DMS79 treated with DMSO at 0.1 percent for 48 hours (cell line): ENCODE measurements at regions not wholly inside any gene's neighbourhood (a gene's known extent, or its start where the extent isn't known, plus 50 kb on each side); places are given as distances from the start of the nearest gene placed in this dataset.

ENCODE experiments used
- DNase-seq: peaks from one replicate; lab custom pipeline; 2025; lab: John Stamatoyannopoulos, UW

DNA sequence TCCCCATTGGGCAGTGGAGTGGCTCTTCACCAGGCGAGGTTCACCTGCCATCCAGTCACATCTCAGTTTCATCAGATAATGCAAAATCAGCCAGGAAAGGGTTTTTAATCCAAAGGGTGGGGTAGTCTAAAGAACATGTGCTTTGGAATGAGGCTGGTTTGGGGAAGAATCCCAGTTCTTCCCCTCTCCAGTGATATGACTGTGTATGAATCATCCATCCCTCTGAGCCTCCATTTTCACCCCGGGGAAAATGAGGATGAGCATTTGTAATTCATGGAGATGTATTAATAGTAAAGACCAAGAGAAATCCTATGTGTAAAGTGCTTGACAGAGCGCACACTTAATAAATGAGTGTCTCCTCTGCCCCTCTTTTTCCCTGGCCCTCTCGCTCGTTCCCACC is 215.1 kb upstream of the FGGY start:
- DNase-seq: no peak

DNA sequence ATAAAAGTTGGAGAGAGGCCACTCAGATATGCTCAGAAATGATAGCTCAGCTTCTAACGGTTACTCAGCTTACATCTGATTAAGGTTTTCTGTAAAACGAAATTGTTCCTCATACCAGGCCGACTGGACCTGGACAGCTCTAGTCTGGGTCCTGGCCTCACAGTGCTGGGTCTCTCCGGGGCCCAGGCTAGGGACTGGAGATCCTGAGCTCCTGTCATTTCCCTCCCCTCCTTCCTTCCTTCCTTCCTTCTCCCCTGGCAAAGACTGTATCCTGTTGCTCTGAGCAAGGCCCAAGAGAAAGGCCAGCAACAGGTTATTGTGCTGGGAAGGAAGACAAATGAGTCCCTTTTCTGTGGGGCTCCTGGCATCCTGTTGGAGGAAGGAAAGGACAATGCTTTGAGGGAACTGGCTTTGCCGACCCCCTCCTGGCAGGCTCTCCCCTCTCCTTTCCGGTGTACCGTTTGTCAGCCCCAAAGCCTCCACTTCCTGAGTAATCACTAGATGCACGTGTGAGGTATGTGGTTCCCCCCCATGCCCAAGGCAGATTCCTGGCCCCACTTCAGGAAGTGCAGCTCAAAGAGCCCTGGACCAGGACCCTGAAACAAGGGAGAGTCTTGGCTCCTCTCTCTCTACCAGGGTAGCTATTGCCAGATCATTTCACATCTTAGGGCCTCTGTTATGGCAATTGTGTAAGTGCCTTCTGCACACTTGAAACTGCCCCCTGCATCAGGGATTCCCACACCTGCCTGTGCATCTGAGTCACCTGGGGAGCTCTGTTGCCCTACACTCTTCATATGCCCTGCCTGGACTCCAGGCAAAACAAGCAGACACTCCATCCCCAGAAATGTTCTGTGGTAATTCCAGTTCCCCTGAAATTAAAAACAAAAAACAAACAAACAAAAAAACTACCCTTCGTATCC is 212.7 kb upstream of the FGGY start:
- no peak for DNase-seq

DNA sequence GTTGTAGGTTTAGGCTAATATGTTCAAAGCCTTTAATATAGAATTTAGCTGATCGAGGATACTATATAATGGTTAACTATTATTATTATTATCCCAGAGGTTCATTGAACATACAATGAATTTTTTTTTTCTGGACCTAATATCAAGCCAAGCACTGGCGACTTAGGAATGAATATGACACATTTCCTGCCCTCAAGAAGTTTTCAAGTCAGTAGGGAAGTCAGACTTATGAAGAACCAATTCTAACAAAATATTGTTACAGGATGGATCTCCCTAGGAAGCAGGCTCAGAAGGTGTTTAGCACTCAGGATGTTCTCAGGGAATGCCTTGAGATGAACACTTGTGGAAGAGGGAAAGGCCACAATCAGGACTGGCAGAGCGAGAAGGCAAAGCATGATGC is 211.8 kb upstream of the FGGY start:
- DNase-seq: no peak

- DNase-seq: no peak
Observed at GRCh38 chr1:59089036-59089798, 207.7 kb upstream of the FGGY start.

- no peak for DNase-seq
Observed at GRCh38 chr1:59089922-59090457, 206.9 kb upstream of the FGGY start.

- no peak for DNase-seq
Observed at GRCh38 chr1:59092126-59092525, 204.8 kb upstream of the FGGY start.

DNA sequence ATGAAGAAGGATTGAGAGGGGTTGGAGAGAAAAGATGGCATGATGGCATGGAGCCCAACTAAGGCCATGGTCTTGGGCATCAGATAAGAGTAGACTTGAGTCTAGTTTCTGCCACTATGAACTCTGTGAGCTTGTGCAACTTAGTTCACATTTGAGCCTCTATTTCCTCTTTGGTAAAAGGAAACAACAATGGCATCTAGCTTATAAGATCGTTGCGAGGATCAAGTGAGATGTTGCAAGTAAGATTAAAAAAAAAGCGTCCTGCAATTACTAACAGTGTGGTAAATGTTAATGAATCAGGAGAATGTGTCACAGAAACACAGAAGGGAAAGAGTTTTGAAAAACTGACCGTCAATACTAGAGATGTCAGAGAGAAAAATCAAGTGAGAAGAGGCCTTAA is 202.9 kb upstream of the FGGY start:
- no peak for DNase-seq

DNA sequence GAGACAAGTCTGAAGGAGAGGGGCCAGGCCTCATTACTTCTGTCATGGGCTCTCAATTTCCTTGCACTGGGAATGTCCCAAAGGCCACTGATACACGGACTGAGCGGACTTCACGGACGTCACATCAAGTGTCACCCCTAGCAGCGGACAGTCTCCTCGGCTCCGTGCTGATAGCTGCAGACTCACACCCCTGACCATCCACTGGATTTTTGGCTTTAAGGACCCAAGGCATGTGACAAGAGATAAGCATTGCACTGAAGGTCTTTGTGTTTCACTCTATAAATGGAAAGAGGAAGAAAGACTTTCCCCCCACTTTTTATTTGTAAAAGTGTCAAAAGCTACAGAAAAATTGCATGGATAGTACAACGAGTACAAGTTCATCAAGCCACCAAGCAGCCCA is 200.4 kb upstream of the FGGY start:
- no peak for DNase-seq

DNA sequence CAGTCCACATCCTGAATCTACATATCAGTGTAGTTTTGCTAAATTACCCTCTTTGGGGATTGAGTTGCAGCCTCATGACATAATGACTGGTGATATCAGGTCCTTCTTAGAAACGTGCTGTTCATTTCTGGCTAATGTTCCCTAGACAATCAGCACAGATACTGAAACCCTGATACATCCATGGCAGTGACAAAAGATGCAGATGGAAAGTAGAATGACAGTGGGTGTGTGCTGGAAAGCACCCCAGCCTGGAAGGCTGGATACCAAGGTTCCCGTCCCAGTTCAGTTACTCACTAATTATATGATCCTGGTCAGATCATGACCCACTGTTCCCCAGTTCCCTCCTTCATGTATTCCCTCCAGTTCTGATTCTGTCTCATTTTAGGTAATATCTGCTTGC is 198.2 kb upstream of the FGGY start:
- DNase-seq: no peak

DNA sequence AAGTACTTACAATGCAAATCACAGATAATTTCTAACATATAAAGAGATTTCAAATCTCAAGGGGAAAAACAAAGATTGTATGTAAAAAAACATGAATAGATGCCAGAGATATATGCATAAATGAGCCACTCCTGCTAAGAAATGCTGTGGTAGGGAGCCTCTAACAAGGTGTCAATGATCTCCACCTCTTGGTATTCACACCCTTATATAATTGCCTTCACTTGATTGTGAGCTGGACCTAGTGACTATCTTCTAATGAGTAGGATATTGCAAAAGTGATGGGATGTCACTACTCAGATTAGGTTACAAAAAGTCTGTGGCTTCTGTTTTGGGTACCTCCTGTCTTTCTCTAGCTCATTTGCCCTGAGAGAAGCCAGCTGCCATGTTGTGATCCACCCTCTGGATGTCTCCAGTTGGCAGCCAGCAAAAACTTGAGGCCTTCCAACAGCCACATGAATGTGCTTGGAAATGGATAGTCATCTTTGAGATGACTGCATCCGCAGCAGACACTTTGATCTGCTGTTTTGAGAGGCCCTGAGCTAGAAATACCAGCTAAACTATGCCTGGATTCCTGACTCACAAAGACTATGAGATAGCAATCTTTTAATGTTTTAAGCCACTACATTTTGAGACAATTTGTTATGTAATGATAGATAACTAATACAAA is 196.1 kb upstream of the FGGY start:
- no peak for DNase-seq

DNA sequence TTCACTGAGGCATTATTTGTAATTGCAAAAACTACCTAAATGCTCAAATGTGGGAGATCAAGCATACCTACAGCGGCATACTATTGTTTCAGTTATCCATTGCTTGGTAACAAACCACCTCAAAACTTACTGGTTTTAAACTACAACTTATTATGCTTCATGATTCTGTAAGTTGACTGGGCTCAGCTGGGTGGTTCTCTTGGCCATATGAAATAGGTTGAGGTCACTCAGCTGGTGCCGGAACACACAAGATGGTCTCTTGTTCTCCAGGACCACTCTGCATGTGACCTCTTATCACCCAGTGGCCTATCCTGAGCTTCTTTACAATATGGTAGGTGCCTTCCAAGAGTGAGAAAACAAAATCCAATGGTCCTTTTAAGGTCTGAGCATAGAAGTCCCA is 195.4 kb upstream of the FGGY start:
- DNase-seq: no peak

DNA sequence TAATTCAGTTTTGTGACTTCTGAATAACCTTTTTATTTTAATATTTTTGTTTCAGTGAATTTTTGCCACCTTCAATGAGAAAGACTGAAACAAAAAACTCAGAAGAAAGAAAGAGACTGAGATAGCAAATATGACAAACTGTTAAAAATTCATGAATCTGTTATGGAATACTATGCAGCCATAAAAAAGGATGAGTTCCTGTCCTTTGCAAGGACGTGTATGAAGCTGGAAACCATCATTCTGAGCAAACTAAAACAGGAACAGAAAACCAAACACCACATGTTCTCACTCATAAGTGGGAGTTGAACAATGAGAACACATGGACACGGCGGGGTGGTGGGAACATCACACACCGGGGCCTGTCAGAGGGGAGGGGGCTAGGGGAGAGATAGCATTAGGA is 193.4 kb upstream of the FGGY start:
- no peak for DNase-seq

DNA sequence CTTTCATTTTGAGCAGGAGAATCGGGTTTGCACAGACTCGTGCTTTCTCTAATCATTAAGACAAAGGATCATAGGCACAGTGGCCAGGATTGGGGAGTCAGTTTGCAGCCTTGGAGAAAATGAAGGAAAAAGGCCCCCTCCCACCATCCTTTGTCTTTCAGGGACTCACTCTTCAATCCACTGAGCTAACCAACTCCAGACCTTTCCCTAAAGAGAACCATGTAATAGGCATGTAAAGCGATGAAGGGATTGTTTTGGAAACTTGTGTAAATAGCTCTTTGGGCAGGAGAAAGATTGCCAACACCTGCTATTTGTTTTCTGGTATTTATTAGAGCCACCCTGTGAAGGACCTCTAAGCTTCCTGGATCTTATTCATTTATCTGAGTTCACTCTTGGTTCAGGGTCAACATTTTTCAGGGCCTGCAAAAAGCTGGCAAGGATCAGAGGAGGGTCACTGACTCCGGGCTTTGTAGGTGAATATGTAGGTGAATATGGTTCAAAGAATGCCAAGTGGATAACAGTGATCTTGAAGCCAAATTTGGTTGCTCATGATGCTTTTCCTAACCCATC is 192.6 kb upstream of the FGGY start:
- DNase-seq: no peak

DNA sequence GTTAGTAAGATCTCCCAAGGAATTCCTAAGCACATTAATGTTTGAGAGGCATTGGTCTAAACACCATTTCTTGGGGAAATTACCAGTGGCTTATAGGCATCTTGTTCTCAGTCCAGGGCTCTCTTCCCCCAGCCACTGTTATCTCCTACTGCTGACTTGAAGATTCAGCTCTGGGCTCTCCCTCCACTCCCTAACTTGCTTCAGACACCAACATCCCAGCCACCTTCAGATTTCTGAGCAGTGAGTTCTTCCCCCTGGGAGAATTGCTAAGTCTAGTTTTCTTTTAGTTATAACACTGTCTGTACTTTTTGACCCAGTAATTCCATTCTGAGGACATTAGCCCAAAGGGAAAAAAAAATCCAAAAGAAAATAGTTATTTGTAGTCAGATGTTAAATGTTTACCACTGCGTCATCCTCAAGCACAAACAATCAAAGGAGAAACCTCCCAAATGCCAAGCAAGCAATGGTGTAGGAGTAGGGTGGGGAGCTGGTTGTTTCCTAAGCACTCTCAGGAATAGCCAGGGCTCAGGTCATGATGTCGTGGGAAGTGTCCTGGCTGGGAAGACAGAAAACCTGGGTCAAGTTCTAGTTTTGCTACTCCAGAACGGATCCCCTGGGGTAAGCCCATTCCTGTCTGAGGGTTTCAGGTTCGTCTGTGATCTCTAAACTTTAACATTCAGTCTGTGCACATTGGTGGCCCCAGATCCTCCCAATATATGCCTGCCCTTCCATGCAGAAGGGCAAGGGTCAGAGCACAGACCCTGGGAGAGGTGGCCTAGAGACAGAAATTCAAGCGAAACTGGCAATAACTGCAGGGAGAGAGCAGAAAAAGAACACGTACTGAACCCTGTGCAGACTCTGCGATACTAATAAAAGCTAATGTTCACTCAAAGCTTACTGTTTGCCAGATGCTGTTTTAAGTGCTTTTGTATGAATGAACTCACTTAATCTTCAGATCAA is 191.1 kb upstream of the FGGY start:
- no peak for DNase-seq

GRCh38 chr1:59107516-59107915 is 189.4 kb upstream of the FGGY start:
- no peak for DNase-seq

DNA sequence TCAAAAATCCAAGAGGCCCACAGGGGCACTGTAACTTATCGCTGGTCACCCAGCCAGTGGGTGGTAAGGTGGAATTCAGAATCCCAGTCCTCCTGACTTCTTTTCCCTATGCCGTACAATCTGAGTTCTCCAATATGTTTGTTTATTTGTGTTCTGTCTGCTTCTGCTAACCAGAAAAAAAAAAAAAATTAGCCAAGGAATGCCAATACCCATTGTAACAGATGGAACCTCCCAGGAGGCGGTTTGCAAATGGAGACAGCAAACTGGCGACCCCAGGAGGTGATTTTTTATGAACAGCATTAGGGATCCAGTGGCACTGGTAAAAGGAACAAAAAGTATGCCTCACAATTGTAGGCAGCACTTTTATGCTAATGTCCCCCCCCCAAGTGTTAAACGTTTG is 189.0 kb upstream of the FGGY start:
- no peak for DNase-seq

DNA sequence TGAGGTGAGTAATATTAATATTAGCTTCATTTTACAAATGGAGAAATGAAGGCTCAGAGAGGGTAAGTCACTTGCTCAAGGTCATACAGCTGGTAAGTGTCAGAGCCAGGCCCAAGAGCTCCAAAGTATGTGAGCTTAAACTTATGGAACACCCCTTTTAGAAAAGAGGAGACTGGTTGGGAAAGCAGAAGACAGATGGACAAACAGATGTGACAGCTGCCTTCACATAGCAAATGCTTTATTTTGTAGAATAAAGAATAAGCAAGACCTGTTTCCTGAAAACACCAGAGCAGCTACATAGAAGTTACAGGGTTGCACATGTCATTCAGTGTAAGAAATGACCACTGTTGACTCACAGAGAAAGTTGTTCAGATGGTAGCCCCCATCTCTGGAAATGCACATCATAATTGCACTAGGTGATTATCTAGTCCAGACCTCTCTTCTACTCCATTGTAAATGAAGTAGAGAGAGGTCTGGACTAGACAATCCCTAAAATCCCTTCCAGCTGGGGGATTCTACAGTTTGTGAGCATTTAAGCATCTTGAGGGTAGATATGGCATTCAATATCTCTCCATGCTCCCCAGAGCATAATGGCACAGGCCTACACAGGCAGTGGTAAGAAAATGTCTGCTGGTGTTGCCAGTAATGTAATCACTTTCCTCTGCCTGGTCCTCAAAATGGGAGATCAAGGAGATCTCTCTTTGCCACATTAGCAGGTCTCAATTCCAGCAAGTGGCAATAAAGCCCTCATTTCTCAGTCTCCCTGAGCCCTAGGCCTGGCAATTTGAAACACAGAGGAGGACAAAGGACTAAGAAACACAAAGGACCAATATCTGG is 188.2 kb upstream of the FGGY start:
- no peak for DNase-seq

DNA sequence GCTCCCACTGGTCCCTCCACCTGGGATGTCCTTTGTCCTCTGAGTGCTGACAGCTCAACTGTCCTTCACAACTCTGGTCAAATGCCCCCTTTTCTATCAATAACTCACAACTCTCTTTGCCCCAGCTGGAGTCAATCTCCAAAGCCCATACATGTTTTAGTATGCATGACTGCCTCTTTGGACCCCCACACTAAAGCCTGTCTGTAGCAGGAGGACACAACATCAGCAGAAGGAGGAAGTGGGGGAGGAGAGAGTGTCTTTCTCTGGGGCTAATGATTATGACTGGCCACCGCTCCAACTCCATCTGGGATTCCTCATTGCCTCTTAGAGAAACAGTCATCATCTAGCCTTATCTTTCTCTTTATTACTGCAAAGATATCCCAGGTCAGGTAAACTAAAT is 186.6 kb upstream of the FGGY start:
- no peak for DNase-seq

DNA sequence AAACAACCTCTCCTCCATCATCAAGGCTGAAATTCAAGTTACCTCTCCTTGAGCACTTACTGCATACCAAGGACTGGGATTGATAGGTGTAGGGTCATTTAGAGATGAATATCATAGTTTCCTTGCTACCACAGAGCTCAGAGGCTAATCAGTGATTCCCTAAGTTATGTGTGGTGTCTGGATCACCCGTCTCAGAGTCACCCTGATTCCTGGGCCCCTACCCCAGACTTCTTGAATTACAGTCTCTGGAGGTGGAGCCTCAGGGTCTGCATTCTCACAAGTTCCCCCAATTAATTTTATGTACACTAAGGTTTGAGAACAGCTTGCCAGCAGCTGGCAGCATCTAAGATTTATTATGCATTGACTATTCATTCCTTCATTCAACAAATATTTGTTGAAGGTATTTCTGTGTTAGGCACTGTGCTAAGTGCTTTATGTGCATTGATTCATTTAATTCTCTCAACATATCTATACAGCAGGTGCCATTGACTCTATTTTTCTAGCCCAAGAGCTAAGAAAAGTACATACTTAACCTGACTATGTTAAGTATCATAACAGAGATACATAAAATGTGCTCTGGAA is 182.9 kb upstream of the FGGY start:
- DNase-seq: no peak

GRCh38 chr1:59115865-59116264 is 181.0 kb upstream of the FGGY start:
- no peak for DNase-seq
